HG03520 (cell line): ENCODE measurements at regions not wholly inside any gene's neighbourhood (a gene's known extent, or its start where the extent isn't known, plus 50 kb on each side); places are given as distances from the start of the nearest gene placed in this dataset.
"Not testable (repeated sequence)": the region's sequence is repeated elsewhere in the genome, so short reads cannot be mapped to it uniquely, and the experiment has no call there.

Source experiments
- ATAC-seq: cut with Tn5 transposase; IDR thresholded peaks from one replicate; pipeline ENCODE4 v1.9.1; 2021; ENCODE audit warnings: mild to moderate bottlenecking, moderate library complexity; ENCODE audit not compliant: unreplicated experiment

- no peak for ATAC-seq
Measured at GRCh38 chr12:59407799-59408198, 188.0 kb upstream of the SLC16A7 start.

GRCh38 chr12:59405992-59406391 is 189.8 kb upstream of the SLC16A7 start:
- no peak for ATAC-seq

- ATAC-seq = no peak
Measured at GRCh38 chr12:59404109-59404650, 191.6 kb upstream of the SLC16A7 start.

- ATAC-seq = peak; percentile 78
Measured at GRCh38 chr12:59403259-59403932, 192.4 kb upstream of the SLC16A7 start.

- no peak for ATAC-seq
Measured at GRCh38 chr12:59401862-59402261, 194.0 kb upstream of the SLC16A7 start.

- no peak for ATAC-seq
Measured at GRCh38 chr12:59398164-59398563, 197.7 kb upstream of the SLC16A7 start.

GRCh38 chr12:59396919-59397318 is 198.9 kb upstream of the SLC16A7 start:
- ATAC-seq = no peak

GRCh38 chr12:59396519-59396918 is 199.3 kb upstream of the SLC16A7 start:
- no peak for ATAC-seq

GRCh38 chr12:59395310-59395709 is 200.5 kb upstream of the SLC16A7 start:
- ATAC-seq = not testable (repeated sequence)

GRCh38 chr12:59393506-59393905 is 202.3 kb upstream of the SLC16A7 start:
- ATAC-seq = no peak

- no peak for ATAC-seq
Measured at GRCh38 chr12:59389968-59390576, 205.8 kb upstream of the SLC16A7 start.

- no peak for ATAC-seq
Measured at GRCh38 chr12:59388694-59389093, 207.1 kb upstream of the SLC16A7 start.

GRCh38 chr12:59388176-59388575 is 207.7 kb upstream of the SLC16A7 start:
- no peak for ATAC-seq

GRCh38 chr12:59386236-59386635 is 209.6 kb upstream of the SLC16A7 start:
- no peak for ATAC-seq

GRCh38 chr12:59383079-59383822 is 212.6 kb upstream of the SLC16A7 start:
- no peak for ATAC-seq

GRCh38 chr12:59382282-59383078 is 213.3 kb upstream of the SLC16A7 start:
- ATAC-seq = no peak

- ATAC-seq = no peak
Measured at GRCh38 chr12:59381106-59381505, 214.7 kb upstream of the SLC16A7 start.

- ATAC-seq = no peak
Measured at GRCh38 chr12:59375633-59376032, 220.2 kb upstream of the SLC16A7 start.

GRCh38 chr12:59374783-59375182 is 221.0 kb upstream of the SLC16A7 start:
- ATAC-seq = no peak

GRCh38 chr12:59372956-59373355 is 222.9 kb upstream of the SLC16A7 start:
- ATAC-seq = peak; percentile 58

GRCh38 chr12:59370933-59371332 is 224.9 kb upstream of the SLC16A7 start:
- ATAC-seq = no peak
